ENCODE measurements at regions not wholly inside any gene's neighbourhood (a gene's known extent, or its start where the extent isn't known, plus 50 kb on each side); places are given as distances from the start of the nearest gene placed in this dataset.
A peak's percentile ranks its signal among the peaks of the same experiment; 100 is the strongest.
"Not testable (repeated sequence)": the region's sequence is repeated elsewhere in the genome, so short reads cannot be mapped to it uniquely, and the experiment has no call there.

GRCh38 chr14:83974647-83975163 is 1555.2 kb upstream of the FLRT2 start:
- Mint-ChIP-seq H3K36me3 (ENCODE audit: low read depth) (no peaks in the 10 kb centered on the region), H3K27me3 (ENCODE audit: low read depth) (no peaks in the 10 kb centered on the region), H3K4me3 (no peak overlapping the region), H3K9me3 (no peaks in the 10 kb centered on the region), H3K27ac (peak overlapping the region; percentile 5 to 60 (median 29)), H3K4me1 (peaks cover 22% of the 10 kb centered on the region)
- no peak for TF ChIP-seq CTCF (IDR thresholded peaks at IDR 0.05; ENCODE audit: unreplicated experiment in 3 of 3)

GRCh38 chr14:83975435-83975834 is 1554.5 kb upstream of the FLRT2 start:
- Mint-ChIP-seq H3K36me3 (ENCODE audit: low read depth) (no peaks in the 10 kb centered on the region), H3K4me3 (no peak overlapping the region), H3K4me1 (peaks cover 22% of the 10 kb centered on the region), H3K27me3 (ENCODE audit: low read depth) (no peaks in the 10 kb centered on the region), H3K9me3 (no peaks in the 10 kb centered on the region), H3K27ac (peak overlapping the region; percentile 29 to 60 (median 51))
- TF ChIP-seq CTCF (IDR thresholded peaks at IDR 0.05; ENCODE audit: unreplicated experiment in 3 of 3), result no peak

- no peaks in the 10 kb centered on the region for H3K36me3 Mint-ChIP-seq (ENCODE audit: low read depth)
These were observed 1553.8 kb upstream of the FLRT2 start for GRCh38 chr14:83975841-83976770.

DNA sequence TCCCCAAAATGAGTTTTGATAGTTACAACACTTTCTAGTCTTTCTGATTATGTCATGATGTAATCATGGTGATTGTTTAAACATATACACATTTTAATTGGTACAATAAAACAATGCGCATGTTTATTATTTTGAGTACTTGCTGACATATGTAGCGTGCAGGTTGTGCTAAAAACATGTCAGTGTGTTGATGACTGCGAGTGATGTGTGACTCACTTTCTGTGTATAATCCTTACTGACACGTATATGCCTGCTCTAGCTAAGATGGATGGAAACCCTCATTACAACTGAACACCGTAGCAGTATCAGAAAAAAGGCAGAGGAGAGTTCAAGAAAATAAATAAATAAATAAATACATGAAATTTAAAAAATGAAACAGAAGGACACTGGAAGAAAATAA is 1552.4 kb upstream of the FLRT2 start:
- Mint-ChIP-seq H3K27ac (no peak overlapping the region), H3K9me3 (peaks cover 6% of the 10 kb centered on the region), H3K4me1 (peaks cover 22% of the 10 kb centered on the region), H3K36me3 (ENCODE audit: low read depth) (no peaks in the 10 kb centered on the region), H3K27me3 (ENCODE audit: low read depth) (no peaks in the 10 kb centered on the region), H3K4me3 (no peak overlapping the region)
- no peak for TF ChIP-seq CTCF (IDR thresholded peaks at IDR 0.05; ENCODE audit: unreplicated experiment in 3 of 3)

More at GRCh38 chr14:83975841-83976770, 1553.8 kb upstream of the FLRT2 start:
- H3K9me3 Mint-ChIP-seq, result no peaks in the 10 kb centered on the region
- peak overlapping the region in 2 of 3 experiments; percentile 4 to 26 for H3K4me3 Mint-ChIP-seq
- no peaks in the 10 kb centered on the region for H3K27me3 Mint-ChIP-seq (ENCODE audit: low read depth)
- peaks cover 22% of the 10 kb centered on the region for H3K4me1 Mint-ChIP-seq
- peak overlapping the region; percentile 51 to 72 (median 60) for H3K27ac Mint-ChIP-seq
- no peak for TF ChIP-seq CTCF (IDR thresholded peaks at IDR 0.05; ENCODE audit: unreplicated experiment in 3 of 3)

DNA sequence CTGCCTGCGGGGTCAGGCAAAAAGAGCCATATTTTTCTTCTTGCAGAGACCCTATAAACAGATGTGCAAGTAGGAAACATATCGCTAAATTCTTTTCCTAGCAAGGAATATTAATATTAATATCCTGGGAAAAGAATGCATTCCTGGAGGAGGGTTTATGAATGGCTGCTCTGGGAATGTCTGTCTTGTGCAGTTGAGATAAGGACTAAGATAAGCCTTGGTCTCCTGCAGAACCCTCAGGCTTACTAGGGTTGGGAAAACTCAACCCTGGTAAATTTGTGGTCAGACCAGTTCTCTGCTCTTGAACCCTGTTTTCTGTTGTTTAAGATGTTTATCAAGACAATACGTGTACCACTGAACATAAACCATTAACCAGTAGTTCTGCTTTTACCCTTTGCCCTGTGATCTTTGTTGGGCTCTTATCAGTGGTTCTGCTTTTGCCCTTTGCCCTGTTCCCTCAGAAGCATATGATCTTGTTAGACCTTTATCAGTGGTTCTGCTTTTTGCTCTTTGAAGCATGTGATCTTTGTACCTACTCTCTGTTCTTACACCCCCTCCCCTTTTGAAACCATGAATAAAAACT is 1548.2 kb upstream of the FLRT2 start:
- H3K27me3 Mint-ChIP-seq (ENCODE audit: low read depth); H3K4me1 Mint-ChIP-seq; H3K36me3 Mint-ChIP-seq (ENCODE audit: low read depth); H3K27ac Mint-ChIP-seq; H3K4me3 Mint-ChIP-seq: not testable (repeated sequence)
- peaks cover 12% of the 10 kb centered on the region for H3K9me3 Mint-ChIP-seq

GRCh38 chr14:83988275-83988674 is 1541.7 kb upstream of the FLRT2 start:
- Mint-ChIP-seq H3K36me3 (ENCODE audit: low read depth) (no peaks in the 10 kb centered on the region), H3K4me3 (no peak overlapping the region), H3K27ac (no peak overlapping the region), H3K27me3 (ENCODE audit: low read depth) (peaks cover 5% of the 10 kb centered on the region), H3K9me3 (peaks cover 11% of the 10 kb centered on the region), H3K4me1 (no peaks in the 10 kb centered on the region)
- no peak for TF ChIP-seq CTCF (IDR thresholded peaks at IDR 0.05; ENCODE audit: unreplicated experiment in 3 of 3)
